Liver (tissue), 3 donors: ENCODE measurements at regions not wholly inside any gene's neighbourhood (a gene's known extent, or its start where the extent isn't known, plus 50 kb on each side); places are given as distances from the start of the nearest gene placed in this dataset.

Experiments
- EGR1 ChIP-seq, 2 donors: IDR thresholded peaks; 2 replicates each; pipeline ENCODE4 v1.6.1; 2016 to 2018; ENCODE audit warnings: antibody characterized with exemption in 2 of 2, low read depth in 2 of 2
- FOXA1 ChIP-seq: IDR thresholded peaks from 2 replicates; pipeline ENCODE4 v1.6.1; 2016; ENCODE audit warnings: antibody characterized with exemption
- GABPA ChIP-seq, 2 donors: IDR thresholded peaks in 1 of 2; conservative IDR thresholded peaks in 1 of 2; 2 replicates each; pipeline ENCODE4 v1.6.1; 2016; ENCODE audit warnings: antibody characterized with exemption in 2 of 2, mild to moderate bottlenecking in 1 of 2, moderate library complexity in 1 of 2
- JUND ChIP-seq, 2 donors: IDR thresholded peaks; 2 replicates each; pipeline ENCODE4 v1.6.1; 2016; ENCODE audit warnings: antibody characterized with exemption in 2 of 2
- NR2F2 ChIP-seq: IDR thresholded peaks from 2 replicates; pipeline ENCODE4 v1.6.1; 2016; ENCODE audit warnings: antibody characterized with exemption
- RAD21 ChIP-seq, 2 donors: IDR thresholded peaks; 2 replicates each; pipeline ENCODE4 v1.6.1; 2016; ENCODE audit warnings: antibody characterized with exemption in 2 of 2, mild to moderate bottlenecking in 2 of 2
- SP1 ChIP-seq: IDR thresholded peaks from 2 replicates; pipeline ENCODE4 v1.6.1; 2018; ENCODE audit warnings: antibody characterized with exemption, mild to moderate bottlenecking
- TAF1 ChIP-seq: conservative IDR thresholded peaks from 2 replicates; pipeline ENCODE4 v1.6.1; 2016; ENCODE audit warnings: antibody characterized with exemption, mild to moderate bottlenecking
- TF ChIP-seq, protein P1 (sequence below): fragments of 150-350 bp; IDR thresholded peaks from 2 replicates; pipeline ENCODE4 v1.5.1; 2017; ENCODE audit warnings: improper control_type of control experiment, low read depth, low read length; ENCODE audit not compliant: missing input control
- TF ChIP-seq, protein P2 (sequence below): IDR thresholded peaks from 2 replicates; pipeline ENCODE4 v1.6.1; 2016; ENCODE audit warnings: antibody characterized with exemption
- TF ChIP-seq, protein P3 (sequence below): IDR thresholded peaks from 2 replicates; pipeline ENCODE4 v1.6.1; 2016; ENCODE audit warnings: antibody characterized with exemption, mild to moderate bottlenecking
- TF ChIP-seq, protein P4 (sequence below): IDR thresholded peaks from 2 replicates; pipeline ENCODE4 v1.6.1; 2016; ENCODE audit warnings: antibody characterized with exemption
- TF ChIP-seq, protein P5 (sequence below): IDR thresholded peaks from 2 replicates; pipeline ENCODE4 v1.6.1; 2016; ENCODE audit warnings: antibody characterized with exemption
- donor health status: healthy.
- donor health status: healthy.

DNA sequence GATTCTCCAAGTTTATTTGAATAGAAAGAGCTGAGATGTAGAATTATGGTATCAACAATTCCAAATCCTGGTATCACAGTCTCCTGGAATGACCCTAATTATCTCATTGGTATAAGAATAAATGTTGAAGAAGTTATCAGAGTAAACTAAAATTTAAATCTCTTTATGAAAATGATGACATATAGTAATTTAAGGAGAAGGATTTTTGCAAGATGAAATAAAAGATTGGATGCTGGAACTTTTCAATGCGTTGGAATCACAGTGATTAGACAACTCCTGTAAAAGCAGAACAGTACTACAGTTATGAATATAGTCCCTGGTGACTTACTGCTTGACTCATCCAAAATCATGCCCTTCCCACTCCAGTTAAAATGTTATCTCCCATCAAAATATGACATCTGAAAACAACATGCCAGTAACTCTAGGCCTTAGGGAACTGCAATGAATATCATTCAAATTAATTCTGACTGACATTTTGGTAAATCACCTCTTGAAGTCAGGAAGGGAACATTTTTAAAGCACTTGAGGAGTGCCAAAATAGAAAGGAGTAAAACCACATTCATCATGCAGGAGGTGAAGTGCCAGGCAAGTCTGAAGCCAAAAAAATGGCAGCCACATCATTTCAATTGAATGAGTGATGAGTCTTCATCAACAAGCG, 197.8 kb upstream of the PRKD1 start:
- TF ChIP-seq, protein P1, sequence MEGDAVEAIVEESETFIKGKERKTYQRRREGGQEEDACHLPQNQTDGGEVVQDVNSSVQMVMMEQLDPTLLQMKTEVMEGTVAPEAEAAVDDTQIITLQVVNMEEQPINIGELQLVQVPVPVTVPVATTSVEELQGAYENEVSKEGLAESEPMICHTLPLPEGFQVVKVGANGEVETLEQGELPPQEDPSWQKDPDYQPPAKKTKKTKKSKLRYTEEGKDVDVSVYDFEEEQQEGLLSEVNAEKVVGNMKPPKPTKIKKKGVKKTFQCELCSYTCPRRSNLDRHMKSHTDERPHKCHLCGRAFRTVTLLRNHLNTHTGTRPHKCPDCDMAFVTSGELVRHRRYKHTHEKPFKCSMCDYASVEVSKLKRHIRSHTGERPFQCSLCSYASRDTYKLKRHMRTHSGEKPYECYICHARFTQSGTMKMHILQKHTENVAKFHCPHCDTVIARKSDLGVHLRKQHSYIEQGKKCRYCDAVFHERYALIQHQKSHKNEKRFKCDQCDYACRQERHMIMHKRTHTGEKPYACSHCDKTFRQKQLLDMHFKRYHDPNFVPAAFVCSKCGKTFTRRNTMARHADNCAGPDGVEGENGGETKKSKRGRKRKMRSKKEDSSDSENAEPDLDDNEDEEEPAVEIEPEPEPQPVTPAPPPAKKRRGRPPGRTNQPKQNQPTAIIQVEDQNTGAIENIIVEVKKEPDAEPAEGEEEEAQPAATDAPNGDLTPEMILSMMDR = no peak
- TF ChIP-seq, protein P2, sequence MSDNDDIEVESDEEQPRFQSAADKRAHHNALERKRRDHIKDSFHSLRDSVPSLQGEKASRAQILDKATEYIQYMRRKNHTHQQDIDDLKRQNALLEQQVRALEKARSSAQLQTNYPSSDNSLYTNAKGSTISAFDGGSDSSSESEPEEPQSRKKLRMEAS = no peak
- TF ChIP-seq, protein P3, sequence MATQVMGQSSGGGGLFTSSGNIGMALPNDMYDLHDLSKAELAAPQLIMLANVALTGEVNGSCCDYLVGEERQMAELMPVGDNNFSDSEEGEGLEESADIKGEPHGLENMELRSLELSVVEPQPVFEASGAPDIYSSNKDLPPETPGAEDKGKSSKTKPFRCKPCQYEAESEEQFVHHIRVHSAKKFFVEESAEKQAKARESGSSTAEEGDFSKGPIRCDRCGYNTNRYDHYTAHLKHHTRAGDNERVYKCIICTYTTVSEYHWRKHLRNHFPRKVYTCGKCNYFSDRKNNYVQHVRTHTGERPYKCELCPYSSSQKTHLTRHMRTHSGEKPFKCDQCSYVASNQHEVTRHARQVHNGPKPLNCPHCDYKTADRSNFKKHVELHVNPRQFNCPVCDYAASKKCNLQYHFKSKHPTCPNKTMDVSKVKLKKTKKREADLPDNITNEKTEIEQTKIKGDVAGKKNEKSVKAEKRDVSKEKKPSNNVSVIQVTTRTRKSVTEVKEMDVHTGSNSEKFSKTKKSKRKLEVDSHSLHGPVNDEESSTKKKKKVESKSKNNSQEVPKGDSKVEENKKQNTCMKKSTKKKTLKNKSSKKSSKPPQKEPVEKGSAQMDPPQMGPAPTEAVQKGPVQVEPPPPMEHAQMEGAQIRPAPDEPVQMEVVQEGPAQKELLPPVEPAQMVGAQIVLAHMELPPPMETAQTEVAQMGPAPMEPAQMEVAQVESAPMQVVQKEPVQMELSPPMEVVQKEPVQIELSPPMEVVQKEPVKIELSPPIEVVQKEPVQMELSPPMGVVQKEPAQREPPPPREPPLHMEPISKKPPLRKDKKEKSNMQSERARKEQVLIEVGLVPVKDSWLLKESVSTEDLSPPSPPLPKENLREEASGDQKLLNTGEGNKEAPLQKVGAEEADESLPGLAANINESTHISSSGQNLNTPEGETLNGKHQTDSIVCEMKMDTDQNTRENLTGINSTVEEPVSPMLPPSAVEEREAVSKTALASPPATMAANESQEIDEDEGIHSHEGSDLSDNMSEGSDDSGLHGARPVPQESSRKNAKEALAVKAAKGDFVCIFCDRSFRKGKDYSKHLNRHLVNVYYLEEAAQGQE = no peak
- TF ChIP-seq RAD21 (IDR thresholded peaks at IDR 0.05) = no peak
- TF ChIP-seq, protein P4, sequence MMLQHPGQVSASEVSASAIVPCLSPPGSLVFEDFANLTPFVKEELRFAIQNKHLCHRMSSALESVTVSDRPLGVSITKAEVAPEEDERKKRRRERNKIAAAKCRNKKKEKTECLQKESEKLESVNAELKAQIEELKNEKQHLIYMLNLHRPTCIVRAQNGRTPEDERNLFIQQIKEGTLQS = no peak
- TF ChIP-seq, protein P5, sequence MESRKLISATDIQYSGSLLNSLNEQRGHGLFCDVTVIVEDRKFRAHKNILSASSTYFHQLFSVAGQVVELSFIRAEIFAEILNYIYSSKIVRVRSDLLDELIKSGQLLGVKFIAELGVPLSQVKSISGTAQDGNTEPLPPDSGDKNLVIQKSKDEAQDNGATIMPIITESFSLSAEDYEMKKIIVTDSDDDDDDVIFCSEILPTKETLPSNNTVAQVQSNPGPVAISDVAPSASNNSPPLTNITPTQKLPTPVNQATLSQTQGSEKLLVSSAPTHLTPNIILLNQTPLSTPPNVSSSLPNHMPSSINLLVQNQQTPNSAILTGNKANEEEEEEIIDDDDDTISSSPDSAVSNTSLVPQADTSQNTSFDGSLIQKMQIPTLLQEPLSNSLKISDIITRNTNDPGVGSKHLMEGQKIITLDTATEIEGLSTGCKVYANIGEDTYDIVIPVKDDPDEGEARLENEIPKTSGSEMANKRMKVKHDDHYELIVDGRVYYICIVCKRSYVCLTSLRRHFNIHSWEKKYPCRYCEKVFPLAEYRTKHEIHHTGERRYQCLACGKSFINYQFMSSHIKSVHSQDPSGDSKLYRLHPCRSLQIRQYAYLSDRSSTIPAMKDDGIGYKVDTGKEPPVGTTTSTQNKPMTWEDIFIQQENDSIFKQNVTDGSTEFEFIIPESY = no peak
- TF ChIP-seq JUND (IDR thresholded peaks at IDR 0.05) = no peak
- TF ChIP-seq TAF1 = no peak
- TF ChIP-seq GABPA (IDR thresholded peaks at IDR 0.05 in 1 of 2, conservative IDR thresholded peaks at IDR 0.05 in 1 of 2) = no peak
- no peak for TF ChIP-seq NR2F2
- TF ChIP-seq EGR1 (IDR thresholded peaks at IDR 0.05; ENCODE audit: low read depth in 2 of 2) = no peak
- no peak for TF ChIP-seq SP1
- no peak for TF ChIP-seq FOXA1
